Naive thymus-derived CD4-positive, alpha-beta T cell (primary cell): ENCODE measurements at regions not wholly inside any gene's neighbourhood (a gene's known extent, or its start where the extent isn't known, plus 50 kb on each side); places are given as distances from the start of the nearest gene placed in this dataset.
"Not testable (repeated sequence)": the region's sequence is repeated elsewhere in the genome, so short reads cannot be mapped to it uniquely, and the experiment has no call there.

Experiments used
- ATAC-seq: fragments of 150-1000 bp; cut with Tn5 transposase; 2 replicates; pipeline ENCODE4 v1.10.0; 2021; ENCODE audit warnings: mild to moderate bottlenecking, moderate library complexity
- CTCF ChIA-PET: fragments of 350-600 bp; sonication (Branson Sonifier 250); formaldehyde crosslinking; loops from one replicate; lab custom pipeline; 2021; ENCODE audit warnings: antibody characterized with exemption; lab: Charles Lee
- POLR2A ChIA-PET: fragments of 350-600 bp; sonication (Branson Sonifier 250); formaldehyde crosslinking; loops from one replicate; lab custom pipeline; 2021; ENCODE audit warnings: antibody characterized with exemption, inconsistent platforms; lab: Charles Lee
- DNase-seq, 9 donors: peaks; one replicate each; pipeline versions ENCODE4 v3.0.0 to v3.0.0-alpha.2; 2020 to 2022; ENCODE audit warnings: mixed read lengths in 1 of 9
- H3K27ac ChIP-seq: one replicate; pipeline ENCODE4 v1.7.0; 2013; ENCODE audit warnings: mild to moderate bottlenecking, low read depth, low read length, moderate library complexity
- H3K27me3 ChIP-seq, 2 donors: one replicate each; pipeline ENCODE4 v1.7.0; 2013; ENCODE audit warnings: low read length in 2 of 2, mild to moderate bottlenecking in 2 of 2, moderate library complexity in 2 of 2; ENCODE audit not compliant: control insufficient read depth in 2 of 2, insufficient read depth in 2 of 2
- H3K36me3 ChIP-seq, 3 experiments: 1 replicate in 2 of 3; 2 replicates in 1 of 3; pipeline ENCODE4 v1.7.0; 2013; ENCODE audit warnings: low read length in 3 of 3, mild to moderate bottlenecking in 3 of 3, moderate library complexity in 1 of 3; ENCODE audit not compliant: insufficient read depth in 3 of 3, control insufficient read depth in 2 of 3
- H3K4me1 ChIP-seq, 2 donors: one replicate each; pipeline ENCODE4 v1.7.0; 2013; ENCODE audit warnings: low read length in 2 of 2, mild to moderate bottlenecking in 2 of 2, moderate library complexity in 1 of 2; ENCODE audit not compliant: control insufficient read depth in 2 of 2, insufficient read depth in 2 of 2
- H3K4me3 ChIP-seq: 2 replicates; pipeline ENCODE4 v1.7.0; 2013; ENCODE audit warnings: mild to moderate bottlenecking, low read length
- H3K9me3 ChIP-seq, 3 experiments: 1 replicate in 2 of 3; 2 replicates in 1 of 3; pipeline ENCODE4 v1.7.0; 2013; ENCODE audit warnings: low read length in 3 of 3; ENCODE audit not compliant: control insufficient read depth in 2 of 3
- H3K27ac Mint-ChIP-seq, 9 donors: one replicate each; pipeline ENCODE4 v1.8.0; 2020 to 2022; ENCODE audit warnings: mixed read lengths in 9 of 9, mild to moderate bottlenecking in 8 of 9, moderate library complexity in 5 of 9, inconsistent platforms in 2 of 9
- H3K27me3 Mint-ChIP-seq, 5 donors: one replicate each; pipeline ENCODE4 v1.8.0; 2021 to 2022; ENCODE audit warnings: mixed read lengths in 5 of 5, mild to moderate bottlenecking in 1 of 5
- H3K36me3 Mint-ChIP-seq, 5 donors: one replicate each; pipeline ENCODE4 v1.8.0; 2020 to 2022; ENCODE audit warnings: mixed read lengths in 5 of 5, mild to moderate bottlenecking in 3 of 5, inconsistent platforms in 1 of 5
- H3K4me1 Mint-ChIP-seq, 7 donors: one replicate each; pipeline ENCODE4 v1.8.0; 2020 to 2022; ENCODE audit warnings: mixed read lengths in 7 of 7, mild to moderate bottlenecking in 3 of 7, inconsistent platforms in 1 of 7
- H3K4me3 Mint-ChIP-seq, 10 donors: one replicate each; pipeline ENCODE4 v1.8.0; 2020 to 2022; ENCODE audit warnings: mild to moderate bottlenecking in 10 of 10, mixed read lengths in 10 of 10, moderate library complexity in 6 of 10, inconsistent platforms in 2 of 10
- H3K9me3 Mint-ChIP-seq, 11 donors: one replicate each; pipeline ENCODE4 v1.8.0; 2020 to 2022; ENCODE audit warnings: mixed read lengths in 11 of 11, mild to moderate bottlenecking in 4 of 11, inconsistent platforms in 1 of 11, moderate library complexity in 1 of 11
- intact Hi-C, 2 donors: fragments of 100-400 bp; cut with micrococcal nuclease; formaldehyde crosslinking; loops; one replicate each; pipeline ENCODE4 v1.15.1; 2023

- Mint-ChIP-seq H3K9me3 (no peaks in the 10 kb centered on the region), H3K4me3 (no peak overlapping the region), H3K27ac (no peak overlapping the region), H3K27me3 (peaks cover 15 to 50% (median 33%) of the 10 kb centered on the region in 5 donors), H3K36me3 (no peaks in the 10 kb centered on the region), H3K4me1 (no peaks in the 10 kb centered on the region)
- peaks cover 0 to 3% of the 10 kb centered on the region in 2 donors for H3K27me3 ChIP-seq
- DNase-seq (no peak), ATAC-seq (no peak)
- H3K27ac ChIP-seq = no peak overlapping the region
- intact Hi-C loops = no loop called here
- no peak overlapping the region for H3K4me3 ChIP-seq
- ChIA-PET POLR2A (no interaction called here), CTCF (no interaction called here)
- H3K36me3 ChIP-seq = no peaks in the 10 kb centered on the region
- no peaks in the 10 kb centered on the region for H3K9me3 ChIP-seq
- no peaks in the 10 kb centered on the region for H3K4me1 ChIP-seq
These were observed 276.2 kb downstream of the AACS start for GRCh38 chr12:125341422-125341821.

GRCh38 chr12:125343649-125344048 is 278.4 kb downstream of the AACS start:
- POLR2A ChIA-PET = no interaction called here
- Mint-ChIP-seq H3K27ac (no peak overlapping the region), H3K36me3 (no peaks in the 10 kb centered on the region), H3K4me1 (no peaks in the 10 kb centered on the region), H3K27me3 (peaks cover 15 to 34% (median 33%) of the 10 kb centered on the region in 5 donors), H3K9me3 (no peaks in the 10 kb centered on the region), H3K4me3 (no peak overlapping the region)
- H3K4me3 ChIP-seq = no peak overlapping the region
- no peak overlapping the region for H3K27ac ChIP-seq
- DNase-seq (no peak), ATAC-seq (no peak)
- H3K9me3 ChIP-seq = no peaks in the 10 kb centered on the region
- H3K36me3 ChIP-seq = no peaks in the 10 kb centered on the region
- H3K4me1 ChIP-seq = no peaks in the 10 kb centered on the region
- intact Hi-C loops = no loop called here
- CTCF ChIA-PET = no interaction called here
- H3K27me3 ChIP-seq = peaks cover 0 to 3% of the 10 kb centered on the region in 2 donors

GRCh38 chr12:125346362-125346761 is 281.1 kb downstream of the AACS start:
- Mint-ChIP-seq H3K27ac (no peak overlapping the region), H3K4me3 (no peak overlapping the region), H3K36me3 (peaks cover 0 to 3% (median 0%) of the 10 kb centered on the region in 5 donors), H3K27me3 (peaks cover 15 to 50% (median 46%) of the 10 kb centered on the region in 5 donors), H3K4me1 (no peaks in the 10 kb centered on the region), H3K9me3 (peaks cover 0 to 4% (median 0%) of the 10 kb centered on the region in 11 donors)
- POLR2A ChIA-PET = no interaction called here
- Histone ChIP-seq H3K9me3 (no peaks in the 10 kb centered on the region), H3K27me3 (no peaks in the 10 kb centered on the region), H3K36me3 (no peaks in the 10 kb centered on the region), H3K4me1 (no peaks in the 10 kb centered on the region), H3K4me3 (no peak overlapping the region), H3K27ac (no peak overlapping the region)
- CTCF ChIA-PET = no interaction called here
- DNase-seq (no peak), ATAC-seq (no peak)
- intact Hi-C loops = no loop called here

- no peak overlapping the region for H3K4me3 Mint-ChIP-seq
- CTCF ChIA-PET = no interaction called here
These were observed 286.6 kb downstream of the AACS start for GRCh38 chr12:125351788-125352187.

GRCh38 chr12:125353002-125353401 is 287.8 kb downstream of the AACS start:
- peaks cover 0 to 14% (median 2%) of the 10 kb centered on the region in 11 donors for H3K9me3 Mint-ChIP-seq
- intact Hi-C loops, H3K36me3 ChIP-seq: not testable (repeated sequence)

More at GRCh38 chr12:125351788-125352187, 286.6 kb downstream of the AACS start:
- no peak overlapping the region for H3K27ac ChIP-seq
- H3K36me3 ChIP-seq = no peaks in the 10 kb centered on the region
- Mint-ChIP-seq H3K4me1 (no peaks in the 10 kb centered on the region), H3K27ac (no peak overlapping the region), H3K27me3 (peaks cover 0 to 44% (median 35%) of the 10 kb centered on the region in 5 donors), H3K36me3 (peaks cover 0 to 3% (median 0%) of the 10 kb centered on the region in 5 donors), H3K9me3 (peaks cover 0 to 14% (median 2%) of the 10 kb centered on the region in 11 donors)
- H3K4me1 ChIP-seq = no peaks in the 10 kb centered on the region
- H3K27me3 ChIP-seq = no peaks in the 10 kb centered on the region
- no peak overlapping the region for H3K4me3 ChIP-seq
- DNase-seq (no peak), ATAC-seq (no peak)
- intact Hi-C loops = no loop called here
- POLR2A ChIA-PET = no interaction called here
- H3K9me3 ChIP-seq = no peaks in the 10 kb centered on the region

GRCh38 chr12:125353871-125354270 is 288.6 kb downstream of the AACS start:
- POLR2A ChIA-PET = no interaction called here
- intact Hi-C loops = no loop called here

More at GRCh38 chr12:125353002-125353401, 287.8 kb downstream of the AACS start:
- CTCF ChIA-PET, H3K4me3 Mint-ChIP-seq, DNase-seq, ATAC-seq, H3K27ac ChIP-seq, H3K4me1 Mint-ChIP-seq, H3K4me1 ChIP-seq, POLR2A ChIA-PET, H3K27me3 ChIP-seq, H3K9me3 ChIP-seq, H3K36me3 Mint-ChIP-seq, H3K4me3 ChIP-seq, H3K27ac Mint-ChIP-seq: not testable (repeated sequence)
- H3K27me3 Mint-ChIP-seq = peaks cover 0 to 47% (median 36%) of the 10 kb centered on the region in 5 donors

GRCh38 chr12:125355614-125356013 is 290.4 kb downstream of the AACS start:
- intact Hi-C loops = no loop called here
- no peaks in the 10 kb centered on the region for H3K9me3 ChIP-seq
- no peaks in the 10 kb centered on the region for H3K27me3 ChIP-seq
- Mint-ChIP-seq H3K36me3 (no peaks in the 10 kb centered on the region), H3K4me1 (no peaks in the 10 kb centered on the region), H3K4me3 (no peak overlapping the region), H3K27me3 (peaks cover 0 to 25% (median 20%) of the 10 kb centered on the region in 5 donors), H3K27ac (no peak overlapping the region), H3K9me3 (peaks cover 0 to 14% (median 2%) of the 10 kb centered on the region in 11 donors)
- ATAC-seq = no peak
- ChIA-PET CTCF (no interaction called here), POLR2A (no interaction called here)
- DNase-seq = no peak
- H3K27ac ChIP-seq = no peak overlapping the region
- no peak overlapping the region for H3K4me3 ChIP-seq
- H3K36me3 ChIP-seq = no peaks in the 10 kb centered on the region
- no peaks in the 10 kb centered on the region for H3K4me1 ChIP-seq

More at GRCh38 chr12:125353871-125354270, 288.6 kb downstream of the AACS start:
- no peaks in the 10 kb centered on the region for H3K4me1 Mint-ChIP-seq
- Histone ChIP-seq H3K9me3 (no peaks in the 10 kb centered on the region), H3K27ac (no peak overlapping the region), H3K4me3 (no peak overlapping the region), H3K4me1 (no peaks in the 10 kb centered on the region), H3K27me3 (no peaks in the 10 kb centered on the region), H3K36me3 (no peaks in the 10 kb centered on the region)
- ATAC-seq (no peak), DNase-seq (no peak)
- H3K36me3 Mint-ChIP-seq = peaks cover 0 to 1% (median 0%) of the 10 kb centered on the region in 5 donors
- CTCF ChIA-PET = no interaction called here
- no peak overlapping the region for H3K27ac Mint-ChIP-seq
- peaks cover 0 to 14% (median 2%) of the 10 kb centered on the region in 11 donors for H3K9me3 Mint-ChIP-seq
- H3K4me3 Mint-ChIP-seq = no peak overlapping the region
- H3K27me3 Mint-ChIP-seq = peaks cover 0 to 43% (median 32%) of the 10 kb centered on the region in 5 donors
